Hepatic stellate cell (primary cell): ENCODE measurements at regions not wholly inside any gene's neighbourhood (a gene's known extent, or its start where the extent isn't known, plus 50 kb on each side); places are given as distances from the start of the nearest gene placed in this dataset.

Experiments
- DNase-seq: peaks from one replicate; pipeline ENCODE4 v3.0.0; 2011; ENCODE audit warnings: low spot score

- no peak for DNase-seq
These were observed 100.1 kb upstream of the KLF3 start for GRCh38 chr4:38563707-38564495.

GRCh38 chr4:38565271-38566199 is 98.5 kb upstream of the KLF3 start:
- DNase-seq = peak; percentile 26

GRCh38 chr4:38566806-38567398 is 97.1 kb upstream of the KLF3 start:
- DNase-seq = no peak

GRCh38 chr4:38567457-38567856 is 96.5 kb upstream of the KLF3 start:
- DNase-seq = no peak

GRCh38 chr4:38568768-38569167 is 95.2 kb upstream of the KLF3 start:
- no peak for DNase-seq

- no peak for DNase-seq
These were observed 93.2 kb upstream of the KLF3 start for GRCh38 chr4:38570647-38571276.

GRCh38 chr4:38572793-38573192 is 91.2 kb upstream of the KLF3 start:
- DNase-seq = no peak

GRCh38 chr4:38574559-38575333 is 89.3 kb upstream of the KLF3 start:
- no peak for DNase-seq

GRCh38 chr4:38576767-38577166 is 87.2 kb upstream of the KLF3 start:
- DNase-seq = no peak

GRCh38 chr4:38577462-38577861 is 86.5 kb upstream of the KLF3 start:
- no peak for DNase-seq

- DNase-seq = no peak
These were observed 82.4 kb upstream of the KLF3 start for GRCh38 chr4:38581426-38582106.

GRCh38 chr4:38582445-38582844 is 81.6 kb upstream of the KLF3 start:
- no peak for DNase-seq

- no peak for DNase-seq
These were observed 81.0 kb upstream of the KLF3 start for GRCh38 chr4:38582889-38583470.

- DNase-seq = no peak
These were observed 78.1 kb upstream of the KLF3 start for GRCh38 chr4:38585871-38586270.

- no peak for DNase-seq
These were observed 76.9 kb upstream of the KLF3 start for GRCh38 chr4:38587106-38587505.

GRCh38 chr4:38590046-38590445 is 74.0 kb upstream of the KLF3 start:
- no peak for DNase-seq

- DNase-seq = no peak
These were observed 72.2 kb upstream of the KLF3 start for GRCh38 chr4:38591617-38592337.

GRCh38 chr4:38598489-38598888 is 65.5 kb upstream of the KLF3 start:
- DNase-seq = no peak

GRCh38 chr4:38600575-38600974 is 63.4 kb upstream of the KLF3 start:
- DNase-seq = no peak
